Middle frontal gyrus (tissue), 1 donor: ENCODE measurements at regions not wholly inside any gene's neighbourhood (a gene's known extent, or its start where the extent isn't known, plus 50 kb on each side); places are given as distances from the start of the nearest gene placed in this dataset.
"Not testable (repeated sequence)": the region's sequence is repeated elsewhere in the genome, so short reads cannot be mapped to it uniquely, and the experiment has no call there.

ENCODE experiments used
- DNase-seq: peaks from one replicate; pipeline ENCODE4 v3.0.0-alpha.2; 2015; ENCODE audit warnings: low spot score; ENCODE audit errors: extremely low spot score

DNA sequence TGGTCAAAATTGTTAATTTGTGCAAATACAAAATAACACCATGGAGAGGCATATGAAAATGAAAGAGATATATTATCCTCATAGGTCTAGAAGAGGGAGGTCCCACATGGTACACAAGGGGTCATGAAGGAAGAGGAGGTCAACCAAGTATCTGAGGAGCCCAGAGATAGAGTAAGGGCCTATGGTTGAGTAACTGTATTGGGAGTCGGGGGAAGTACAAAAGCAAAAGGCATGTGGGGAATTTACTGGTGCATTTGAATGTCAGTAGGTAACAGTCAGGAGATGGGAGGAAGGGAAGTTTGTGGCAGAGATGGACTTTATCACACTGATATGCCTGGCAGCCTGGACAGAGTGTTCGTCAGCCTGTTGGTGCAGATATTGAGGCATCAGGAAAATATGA lies 1113.7 kb downstream of the OTOL1 start:
- DNase-seq = no peak

- DNase-seq = no peak
Observed at GRCh38 chr3:162612991-162613390, 1116.4 kb downstream of the OTOL1 start.

DNA sequence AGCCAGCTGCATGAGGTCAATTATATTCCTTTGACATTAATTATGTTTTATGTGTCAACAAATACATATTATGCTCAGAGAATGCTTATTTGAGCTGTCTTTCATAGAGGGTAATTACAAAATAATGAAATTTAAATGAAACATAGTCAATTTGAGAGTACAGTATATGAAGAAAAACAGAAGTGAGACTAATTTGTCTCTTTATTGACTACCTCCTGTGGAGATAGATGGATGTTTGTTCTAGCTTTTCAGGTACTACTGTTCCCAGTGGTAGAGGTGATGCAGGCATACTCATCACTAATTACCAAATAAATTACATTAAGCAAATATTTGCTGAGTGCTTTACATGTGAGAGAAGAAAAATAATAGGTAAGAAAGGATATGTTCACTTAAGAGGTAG lies 1129.6 kb downstream of the OTOL1 start:
- no peak for DNase-seq

- DNase-seq = no peak
Observed at GRCh38 chr3:162628531-162628930, 1131.9 kb downstream of the OTOL1 start.

- no peak for DNase-seq
Observed at GRCh38 chr3:162629372-162629771, 1132.8 kb downstream of the OTOL1 start.

DNA sequence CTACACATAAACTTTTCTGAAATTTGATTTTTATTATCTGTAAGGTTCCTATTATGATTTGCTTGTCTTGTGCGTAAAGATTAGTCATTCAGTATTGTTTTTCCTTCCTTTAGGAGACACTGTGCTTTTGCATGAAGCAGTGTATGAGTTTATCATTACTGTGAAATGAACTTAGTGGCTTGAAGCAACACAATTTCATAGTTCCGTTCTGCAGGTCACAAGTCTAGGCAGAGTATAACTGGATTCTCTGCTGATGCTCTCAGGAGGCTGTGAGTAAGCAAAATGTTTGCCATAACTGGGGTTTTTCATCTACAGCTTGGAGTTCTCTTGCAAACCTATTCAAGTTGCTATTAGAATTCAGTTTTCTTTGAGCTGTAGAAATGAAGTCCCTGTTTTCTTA lies 1136.1 kb downstream of the OTOL1 start:
- DNase-seq = no peak

DNA sequence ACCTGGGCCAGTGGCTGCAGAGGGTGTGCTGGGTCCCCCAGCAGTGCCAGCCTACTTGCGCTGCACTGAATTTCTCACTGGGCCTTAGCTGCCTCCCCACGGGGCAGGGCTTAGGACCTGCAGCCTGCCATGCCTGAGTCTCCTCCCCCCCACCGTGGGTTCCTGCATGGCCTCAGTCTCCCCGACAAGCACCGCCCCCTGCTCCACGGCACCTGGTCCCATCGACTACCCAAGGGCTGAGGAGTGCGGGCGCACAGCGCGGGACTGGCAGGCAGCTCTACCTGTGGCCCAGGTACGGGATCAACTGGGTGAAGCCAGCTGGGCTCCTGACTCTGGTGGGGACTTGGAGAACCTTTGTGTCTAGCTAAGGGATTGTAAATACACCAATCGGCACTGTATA lies 1143.6 kb downstream of the OTOL1 start:
- DNase-seq = not testable (repeated sequence)

DNA sequence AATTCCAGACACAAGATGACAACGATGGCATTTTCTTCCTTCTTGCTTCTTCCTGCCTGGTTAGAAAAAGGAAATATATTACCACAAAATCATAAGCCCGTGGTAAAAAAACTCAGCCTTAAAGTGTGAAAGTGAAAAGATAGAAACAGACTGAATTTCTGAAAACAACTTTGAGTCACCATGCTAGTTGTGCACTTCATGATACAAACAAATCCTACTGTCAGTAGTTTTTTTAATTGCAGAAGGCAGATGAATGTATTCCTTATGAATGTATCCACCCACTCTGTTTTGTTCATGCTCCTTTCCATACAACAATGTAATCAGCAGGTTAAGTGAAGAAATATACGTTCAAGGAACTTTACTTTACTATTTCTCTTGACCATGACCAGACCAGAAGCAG lies 1144.7 kb downstream of the OTOL1 start:
- DNase-seq = no peak

GRCh38 chr3:162641907-162642306 lies 1145.3 kb downstream of the OTOL1 start:
- no peak for DNase-seq

DNA sequence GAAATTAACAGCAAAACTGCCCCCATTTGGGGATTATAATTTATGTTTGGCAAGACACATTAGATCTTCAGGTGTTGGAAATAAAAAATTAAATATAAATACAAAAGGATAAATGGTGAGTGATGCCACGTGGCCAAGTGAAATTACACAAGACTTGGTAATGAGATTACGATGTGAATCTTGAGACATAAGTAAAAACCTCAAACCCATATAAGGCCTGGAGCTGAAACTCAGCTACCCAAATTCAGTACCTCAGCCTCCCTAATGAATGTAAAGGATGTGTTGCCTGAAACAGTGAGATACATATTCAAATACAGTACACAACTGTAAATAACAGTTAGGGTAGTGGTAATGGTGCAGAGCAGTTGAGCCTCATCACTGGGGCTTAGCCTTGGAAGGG lies 1146.6 kb downstream of the OTOL1 start:
- no peak for DNase-seq

DNA sequence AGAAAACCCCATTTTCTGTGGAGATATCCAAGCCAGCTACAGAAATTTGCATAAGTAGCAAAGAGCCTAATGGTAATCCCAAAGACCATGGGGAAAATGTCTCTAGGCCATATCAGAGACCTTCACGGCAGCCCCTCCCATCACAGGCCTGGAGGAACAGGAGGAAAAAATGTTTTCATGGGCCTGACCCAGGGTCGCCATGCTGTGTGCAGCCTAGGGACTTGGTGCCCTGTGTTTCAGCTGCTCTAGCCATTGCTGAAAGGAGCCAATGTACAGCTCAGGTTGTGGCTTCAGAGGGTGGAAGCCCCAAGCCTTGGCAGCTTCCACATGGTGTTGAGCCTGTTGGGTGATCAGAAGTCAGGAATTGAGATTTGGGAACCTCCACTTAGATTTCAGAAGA lies 1150.7 kb downstream of the OTOL1 start:
- DNase-seq = no peak

DNA sequence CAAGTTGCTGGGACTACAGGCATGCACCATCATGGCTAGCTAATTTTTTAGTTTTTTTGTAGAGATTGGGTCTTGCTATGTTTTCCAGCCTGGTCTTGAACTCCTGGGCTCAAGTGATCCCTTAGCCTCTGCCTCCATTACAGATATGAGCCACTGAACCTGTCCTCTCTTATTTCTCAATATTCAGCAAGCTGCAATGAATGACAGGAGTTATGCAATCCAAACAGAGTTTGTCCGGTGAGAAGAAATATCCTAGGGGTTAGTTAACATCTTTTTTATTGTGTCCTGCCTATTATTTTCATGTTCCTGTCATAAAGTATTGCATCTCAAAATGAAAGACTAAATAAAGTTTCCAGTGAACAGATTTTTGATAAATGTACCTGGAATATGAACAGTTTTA lies 1161.4 kb downstream of the OTOL1 start:
- DNase-seq = no peak

DNA sequence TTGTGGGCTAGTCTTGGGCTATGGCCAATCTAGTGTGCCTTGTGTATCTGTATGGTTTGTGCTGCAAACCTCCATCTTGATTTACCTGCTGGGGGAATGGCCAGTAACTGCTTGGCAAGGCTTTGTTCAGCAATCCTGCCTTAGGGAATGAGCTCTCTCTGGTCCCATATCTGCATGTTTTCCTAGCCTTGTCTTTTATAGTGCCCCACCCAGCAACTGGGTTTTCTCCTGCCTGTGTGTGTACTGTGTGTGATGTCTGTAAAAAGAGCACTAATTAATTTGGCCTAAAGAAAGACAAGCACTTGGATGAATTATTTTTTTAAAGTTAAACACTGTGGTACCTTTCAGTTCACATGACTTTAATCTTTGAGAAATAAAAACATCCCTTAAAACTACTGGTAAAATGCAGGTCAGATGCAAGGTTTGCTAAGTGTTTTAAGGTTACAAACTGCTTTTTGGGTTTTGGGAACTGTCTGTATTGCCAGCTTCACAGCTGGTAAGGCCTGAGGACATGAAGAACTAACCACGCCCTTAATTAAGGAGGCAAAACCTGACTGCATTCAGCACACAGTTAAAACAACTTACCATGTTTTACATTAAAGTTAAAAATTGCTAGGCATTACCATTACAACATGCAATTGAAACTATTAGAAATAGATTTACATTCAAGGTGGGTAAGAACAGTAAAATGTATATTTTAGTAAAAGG lies 1169.2 kb downstream of the OTOL1 start:
- DNase-seq = no peak

GRCh38 chr3:162666835-162667234 lies 1170.2 kb downstream of the OTOL1 start:
- no peak for DNase-seq

DNA sequence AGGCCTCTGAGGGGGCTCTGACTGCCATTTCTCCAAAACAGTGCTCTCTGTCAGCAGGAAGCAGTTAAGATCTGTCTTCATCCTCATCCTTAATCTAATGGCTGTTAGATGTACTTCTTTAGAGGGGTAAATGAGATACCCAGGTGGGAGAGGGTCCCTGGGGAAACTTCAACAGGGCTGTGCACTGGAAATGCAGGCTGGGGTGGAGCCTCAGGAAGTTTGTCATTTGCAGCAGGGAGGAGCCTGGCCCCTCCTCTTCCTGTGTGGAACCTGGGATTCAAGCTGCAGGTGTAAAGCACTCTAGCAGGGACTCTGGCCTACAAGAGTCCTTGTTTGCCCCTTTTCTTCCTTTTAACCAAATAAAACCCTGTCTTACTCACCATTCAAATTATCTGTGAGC lies 1173.6 kb downstream of the OTOL1 start:
- no peak for DNase-seq

DNA sequence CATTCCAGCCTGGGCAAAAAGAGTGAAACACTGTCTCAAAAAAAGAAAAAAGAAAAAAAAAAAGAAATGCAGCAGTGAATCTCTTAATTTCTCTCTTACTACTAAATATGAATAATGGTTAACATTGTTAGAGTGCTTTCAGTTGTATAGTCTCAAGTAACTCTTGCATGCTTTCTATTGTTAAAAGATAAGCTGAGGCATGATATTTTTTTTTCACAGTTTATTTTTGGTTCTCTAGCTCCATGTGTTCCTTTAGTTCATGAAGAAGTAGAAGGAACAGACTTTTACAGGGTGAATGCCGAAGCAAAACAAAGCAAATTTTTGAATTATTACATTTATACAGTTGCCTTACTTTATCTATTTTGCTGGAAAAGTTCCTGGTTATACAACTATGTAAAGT lies 1180.9 kb downstream of the OTOL1 start:
- no peak for DNase-seq

GRCh38 chr3:162678941-162679340 lies 1182.3 kb downstream of the OTOL1 start:
- DNase-seq = no peak

DNA sequence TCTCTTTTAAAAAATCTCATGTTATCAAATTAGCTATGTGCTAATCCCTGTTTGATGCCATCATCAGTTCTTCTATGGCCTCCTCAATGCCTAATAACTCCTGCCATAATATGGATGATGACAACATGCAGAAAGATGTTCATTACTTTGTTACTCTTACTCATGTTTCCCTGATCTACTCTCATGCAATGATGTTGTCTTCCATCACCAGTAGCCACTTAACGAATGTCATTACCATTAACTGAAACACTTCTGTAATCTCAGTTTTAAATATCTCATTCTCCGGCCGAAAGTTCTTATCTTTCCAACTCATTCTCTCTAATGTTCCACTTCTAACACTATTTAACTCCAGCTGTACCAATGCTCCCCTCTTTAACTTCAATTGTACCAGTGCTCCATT lies 1187.7 kb downstream of the OTOL1 start:
- DNase-seq = no peak

DNA sequence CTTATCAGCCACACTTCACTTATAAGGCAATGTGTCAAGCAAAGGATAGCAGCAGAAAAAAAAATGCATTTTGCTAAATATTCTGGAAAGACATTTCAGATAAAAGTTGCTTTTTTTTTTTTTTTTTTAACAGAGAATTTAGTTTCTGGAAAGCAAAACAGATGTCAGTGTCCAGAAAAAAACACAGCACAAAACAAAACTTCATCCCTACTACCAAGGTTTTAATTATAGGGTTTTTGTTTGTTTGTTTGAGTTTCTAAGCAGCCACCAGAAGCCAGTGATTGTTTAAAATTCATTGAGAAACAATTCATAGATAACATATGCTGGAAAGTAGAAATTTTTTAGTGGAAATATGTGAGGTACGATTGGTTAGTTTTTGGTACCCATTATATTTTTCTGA lies 1202.7 kb downstream of the OTOL1 start:
- DNase-seq = no peak

DNA sequence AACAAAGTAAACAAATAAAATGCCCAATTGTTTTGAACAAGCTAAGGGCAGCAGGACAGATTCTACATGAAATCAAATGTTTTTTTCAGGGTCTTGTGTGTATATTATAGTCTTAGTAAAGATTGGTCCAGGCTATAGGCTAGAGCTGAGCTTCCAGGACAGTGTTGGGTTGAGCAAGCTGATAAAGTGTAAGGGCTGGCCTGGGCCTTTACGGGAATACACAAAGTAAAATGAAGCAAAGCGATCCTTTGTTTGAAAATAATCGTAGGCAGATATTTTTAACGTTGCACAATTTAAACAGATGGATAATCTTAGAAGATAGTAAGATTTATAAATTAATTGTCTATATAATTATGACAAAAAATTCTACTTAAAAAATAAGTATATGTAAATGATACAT lies 1204.6 kb downstream of the OTOL1 start:
- no peak for DNase-seq

- no peak for DNase-seq
Observed at GRCh38 chr3:162702768-162703385, 1206.3 kb downstream of the OTOL1 start.

GRCh38 chr3:162704238-162704637 lies 1207.6 kb downstream of the OTOL1 start:
- DNase-seq = no peak

DNA sequence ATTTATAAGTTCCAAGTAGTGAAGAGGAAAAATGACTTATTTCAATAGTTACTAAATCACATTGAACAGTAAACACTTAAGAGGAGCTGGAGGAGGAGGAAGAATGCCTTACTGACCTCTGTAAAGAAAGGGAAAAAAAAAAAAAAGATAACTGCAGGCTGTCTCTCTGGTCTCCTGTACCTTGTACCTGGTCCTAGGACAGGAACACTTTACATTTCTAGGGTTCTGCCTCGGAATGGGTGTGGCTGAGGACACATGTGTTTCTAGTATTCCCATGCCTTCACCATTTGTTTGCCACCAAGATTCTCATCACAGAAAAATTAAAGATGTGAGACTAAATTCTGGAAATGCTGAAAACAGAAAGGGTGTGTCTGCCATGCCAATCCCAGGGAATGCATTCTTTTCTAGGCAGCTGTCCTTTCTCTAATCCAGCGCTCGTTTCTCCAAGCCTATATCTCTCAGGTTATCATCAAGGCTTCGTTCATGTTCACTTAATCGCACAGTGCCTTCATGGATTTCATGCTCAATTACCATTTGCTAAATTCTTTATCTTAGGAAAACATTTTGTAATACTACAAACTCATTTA lies 1208.3 kb downstream of the OTOL1 start:
- no peak for DNase-seq
